Caco-2 (cell line): ENCODE measurements at regions not wholly inside any gene's neighbourhood (a gene's known extent, or its start where the extent isn't known, plus 50 kb on each side); places are given as distances from the start of the nearest gene placed in this dataset.

Experiments used
- BruUV-seq: library from RNA; stranded (reverse); fragments of 400-500 nt; replicated peaks from 2 replicates; lab custom pipeline; 2021; lab: Mats Ljungman, UMichigan
- CTCF ChIA-PET: fragments of 300-600 bp; sonication (Branson Sonifier 250); formaldehyde crosslinking; loops from one replicate; lab custom pipeline; 2022; ENCODE audit warnings: antibody characterized with exemption; lab: Charles Lee
- POLR2A ChIA-PET: fragments of 300-600 bp; sonication (Branson Sonifier 250); formaldehyde crosslinking; loops from one replicate; lab custom pipeline; 2022; ENCODE audit warnings: antibody characterized with exemption; lab: Charles Lee
- DNase-seq, 2 experiments: peaks; one replicate each; pipeline versions ENCODE4 v3.0.0 to v3.0.0-alpha.2; 2020 to 2022
- H3K27me3 ChIP-seq: replicated peaks from 2 replicates; pipeline ENCODE4 v1.6.0; 2011; ENCODE audit warnings: low read length; ENCODE audit not compliant: control insufficient read depth, insufficient read depth
- H3K36me3 ChIP-seq: 2 replicates; pipeline ENCODE4 v1.5.1; 2011; ENCODE audit warnings: low read length; ENCODE audit not compliant: control insufficient read depth, insufficient read depth
- H3K4me1 ChIP-seq: fragments of 250-450 bp; sonication (Bioruptor Pico); 2 replicates; pipeline ENCODE4 v1.5.1; 2020; ENCODE audit warnings: mild to moderate bottlenecking
- H3K4me3 ChIP-seq: 2 replicates; pipeline ENCODE4 v1.5.1; 2011; ENCODE audit warnings: low read depth, mild to moderate bottlenecking, control low read depth, low read length
- H3K9me3 ChIP-seq: fragments of 250-450 bp; sonication (Bioruptor Pico); 2 replicates; pipeline ENCODE4 v1.5.1; 2020; ENCODE audit warnings: mild to moderate bottlenecking, moderate library complexity
- H3K27ac Mint-ChIP-seq: one replicate; pipeline ENCODE4 v1.8.0; 2022; ENCODE audit warnings: mixed read lengths; ENCODE audit not compliant: unreplicated experiment
- H3K27me3 Mint-ChIP-seq: one replicate; pipeline ENCODE4 v1.8.0; 2022; ENCODE audit warnings: mixed read lengths; ENCODE audit not compliant: insufficient read depth, unreplicated experiment
- H3K36me3 Mint-ChIP-seq: one replicate; pipeline ENCODE4 v1.8.0; 2022; ENCODE audit warnings: mild to moderate bottlenecking, mixed read lengths; ENCODE audit not compliant: insufficient read depth, unreplicated experiment
- H3K4me1 Mint-ChIP-seq: one replicate; pipeline ENCODE4 v1.8.0; 2022; ENCODE audit warnings: low read depth, mixed read lengths; ENCODE audit not compliant: unreplicated experiment
- H3K4me3 Mint-ChIP-seq: one replicate; pipeline ENCODE4 v1.8.0; 2022; ENCODE audit warnings: mild to moderate bottlenecking, moderate library complexity, mixed read lengths; ENCODE audit not compliant: unreplicated experiment
- H3K9me3 Mint-ChIP-seq: one replicate; pipeline ENCODE4 v1.8.0; 2022; ENCODE audit warnings: mixed read lengths; ENCODE audit not compliant: unreplicated experiment
- intact Hi-C: fragments of 100-400 bp; cut with micrococcal nuclease; formaldehyde crosslinking; loops from one replicate; pipeline ENCODE4 v1.10.0; 2022; ENCODE audit not compliant: unreplicated experiment
- TF ChIP-seq, protein P1 (sequence below), 2 experiments: fragments of 200-600 bp in 1 of 2; IDR thresholded peaks; 1 replicate in 1 of 2; 2 replicates in 1 of 2; pipeline versions ENCODE4 v1.5.1 to v1.8.0; 2011 to 2022; ENCODE audit warnings: antibody characterized with exemption in 1 of 2, control low read depth in 1 of 2, inconsistent platforms in 1 of 2, low read depth in 1 of 2, low read length in 1 of 2, mild to moderate bottlenecking in 1 of 2, moderate library complexity in 1 of 2; ENCODE audit not compliant: insufficient read depth in 1 of 2, severe bottlenecking in 1 of 2, unreplicated experiment in 1 of 2

GRCh38 chr16:60459463-60459862, 1576.8 kb downstream of the CDH8 start:
- H3K27ac Mint-ChIP-seq = no peak overlapping the region
- no peaks in the 10 kb centered on the region for H3K4me1 Mint-ChIP-seq
- Histone ChIP-seq H3K27me3 (no peaks in the 10 kb centered on the region), H3K4me3 (no peak overlapping the region), H3K36me3 (no peaks in the 10 kb centered on the region), H3K4me1 (no peaks in the 10 kb centered on the region), H3K9me3 (0 out of 2 replicates have a peak, but pooled peaks cover 12% of the 10 kb centered on the region)
- H3K4me3 Mint-ChIP-seq = no peak overlapping the region
- H3K36me3 Mint-ChIP-seq = no peaks in the 10 kb centered on the region
- no peaks in the 10 kb centered on the region for H3K27me3 Mint-ChIP-seq
- no peaks in the 10 kb centered on the region for H3K9me3 Mint-ChIP-seq
- BruUV-seq = no TSS peak
- ChIA-PET POLR2A (no interaction called here), CTCF (interaction anchor here (0.6 kb wide), 1 partner anchor 69 kb away, joined by 5 read pairs; no protein-coding TSS in a partner anchor)
- intact Hi-C loops = no loop called here
- TF ChIP-seq, protein P1, sequence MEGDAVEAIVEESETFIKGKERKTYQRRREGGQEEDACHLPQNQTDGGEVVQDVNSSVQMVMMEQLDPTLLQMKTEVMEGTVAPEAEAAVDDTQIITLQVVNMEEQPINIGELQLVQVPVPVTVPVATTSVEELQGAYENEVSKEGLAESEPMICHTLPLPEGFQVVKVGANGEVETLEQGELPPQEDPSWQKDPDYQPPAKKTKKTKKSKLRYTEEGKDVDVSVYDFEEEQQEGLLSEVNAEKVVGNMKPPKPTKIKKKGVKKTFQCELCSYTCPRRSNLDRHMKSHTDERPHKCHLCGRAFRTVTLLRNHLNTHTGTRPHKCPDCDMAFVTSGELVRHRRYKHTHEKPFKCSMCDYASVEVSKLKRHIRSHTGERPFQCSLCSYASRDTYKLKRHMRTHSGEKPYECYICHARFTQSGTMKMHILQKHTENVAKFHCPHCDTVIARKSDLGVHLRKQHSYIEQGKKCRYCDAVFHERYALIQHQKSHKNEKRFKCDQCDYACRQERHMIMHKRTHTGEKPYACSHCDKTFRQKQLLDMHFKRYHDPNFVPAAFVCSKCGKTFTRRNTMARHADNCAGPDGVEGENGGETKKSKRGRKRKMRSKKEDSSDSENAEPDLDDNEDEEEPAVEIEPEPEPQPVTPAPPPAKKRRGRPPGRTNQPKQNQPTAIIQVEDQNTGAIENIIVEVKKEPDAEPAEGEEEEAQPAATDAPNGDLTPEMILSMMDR (IDR thresholded peaks at IDR 0.05; ENCODE audit: insufficient read depth in 1 of 2, low read depth in 1 of 2, low read length in 1 of 2, severe bottlenecking in 1 of 2, unreplicated experiment in 1 of 2) = no peak
- peak in 1 of 2 experiments; percentile 2 for DNase-seq

DNA sequence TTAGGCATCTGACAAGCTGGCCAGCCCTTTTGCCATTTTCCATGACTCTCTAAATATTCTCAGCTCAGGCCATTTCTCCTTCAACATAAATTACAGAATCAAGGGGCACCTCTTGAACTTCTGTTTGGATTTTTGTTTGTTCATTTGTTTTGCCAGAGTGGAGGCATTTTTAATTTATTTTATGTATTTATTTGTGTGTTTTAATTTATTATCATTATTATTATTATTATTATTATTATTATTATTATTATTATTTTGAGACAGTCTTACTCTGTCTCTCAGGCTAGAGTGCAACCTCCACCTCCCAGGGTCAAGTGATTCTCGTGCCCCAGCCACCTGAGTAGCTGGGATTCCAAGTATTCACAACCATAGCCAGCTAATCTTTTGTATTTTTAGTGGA, 1578.0 kb downstream of the CDH8 start:
- ChIA-PET POLR2A (no interaction called here), CTCF (no interaction called here)
- Mint-ChIP-seq H3K27me3 (no peaks in the 10 kb centered on the region), H3K27ac (no peak overlapping the region), H3K36me3 (no peaks in the 10 kb centered on the region), H3K4me3 (no peak overlapping the region), H3K4me1 (no peaks in the 10 kb centered on the region), H3K9me3 (no peaks in the 10 kb centered on the region)
- Histone ChIP-seq H3K9me3 (0 out of 2 replicates have a peak, but pooled peaks cover 6% of the 10 kb centered on the region), H3K27me3 (no peaks in the 10 kb centered on the region), H3K36me3 (no peaks in the 10 kb centered on the region), H3K4me1 (no peaks in the 10 kb centered on the region), H3K4me3 (no peak overlapping the region)
- DNase-seq = no peak
- intact Hi-C loops = no loop called here
- TF ChIP-seq, protein P1 (IDR thresholded peaks at IDR 0.05; ENCODE audit: insufficient read depth in 1 of 2, low read depth in 1 of 2, low read length in 1 of 2, severe bottlenecking in 1 of 2, unreplicated experiment in 1 of 2) = no peak
- no TSS peak for BruUV-seq

- no peaks in the 10 kb centered on the region for H3K4me1 ChIP-seq
- no peak overlapping the region for H3K4me3 Mint-ChIP-seq
These were observed 1583.6 kb downstream of the CDH8 start for GRCh38 chr16:60452646-60453045.

More at GRCh38 chr16:60452646-60453045, 1583.6 kb downstream of the CDH8 start:
- ChIA-PET POLR2A (no interaction called here), CTCF (no interaction called here)
- H3K27ac Mint-ChIP-seq = no peak overlapping the region
- Histone ChIP-seq H3K4me3 (no peak overlapping the region), H3K36me3 (no peaks in the 10 kb centered on the region), H3K9me3 (no peaks in the 10 kb centered on the region), H3K27me3 (no peaks in the 10 kb centered on the region)
- intact Hi-C loops = no loop called here
- no peak for DNase-seq
- no TSS peak for BruUV-seq
- H3K9me3 Mint-ChIP-seq = no peaks in the 10 kb centered on the region
- TF ChIP-seq, protein P1 (IDR thresholded peaks at IDR 0.05; ENCODE audit: insufficient read depth in 1 of 2, low read depth in 1 of 2, low read length in 1 of 2, severe bottlenecking in 1 of 2, unreplicated experiment in 1 of 2) = no peak
- H3K36me3 Mint-ChIP-seq = no peaks in the 10 kb centered on the region
- peaks cover 2% of the 10 kb centered on the region for H3K27me3 Mint-ChIP-seq
- H3K4me1 Mint-ChIP-seq = no peaks in the 10 kb centered on the region
